Fibroblast of lung (primary cell): ENCODE measurements at regions not wholly inside any gene's neighbourhood (a gene's known extent, or its start where the extent isn't known, plus 50 kb on each side); places are given as distances from the start of the nearest gene placed in this dataset.

ENCODE experiments used
- CTCF ChIP-seq, 2 donors: IDR thresholded peaks in 1 of 2; conservative IDR thresholded peaks in 1 of 2; 1 replicate in 1 of 2; 2 replicates in 1 of 2; pipeline ENCODE4 v1.5.1; 2011 to 2012; ENCODE audit warnings: low read length in 2 of 2, control low read depth in 1 of 2, inconsistent platforms in 1 of 2, low read depth in 1 of 2, mild to moderate bottlenecking in 1 of 2
- EZH2 ChIP-seq: IDR thresholded peaks from 2 replicates; pipeline ENCODE4 v1.5.1; 2012; ENCODE audit warnings: low read length, control low read depth, mild to moderate bottlenecking; ENCODE audit errors: missing control alignments

GRCh38 chrX:109873983-109874382 is 128.9 kb upstream of the TMEM164 start:
- TF ChIP-seq CTCF (conservative IDR thresholded peaks at IDR 0.05 in 1 of 2, IDR thresholded peaks at IDR 0.05 in 1 of 2; ENCODE audit: low read depth in 1 of 2, low read length in 2 of 2): no peak
- TF ChIP-seq EZH2: no peak
